HG03135 (cell line): ENCODE measurements at regions not wholly inside any gene's neighbourhood (a gene's known extent, or its start where the extent isn't known, plus 50 kb on each side); places are given as distances from the start of the nearest gene placed in this dataset.
"Not testable (repeated sequence)": the region's sequence is repeated elsewhere in the genome, so short reads cannot be mapped to it uniquely, and the experiment has no call there.

ENCODE experiments used
- ATAC-seq: cut with Tn5 transposase; IDR thresholded peaks from one replicate; pipeline ENCODE4 v1.9.1; 2021; ENCODE audit warnings: mild to moderate bottlenecking, moderate library complexity; ENCODE audit not compliant: unreplicated experiment

DNA sequence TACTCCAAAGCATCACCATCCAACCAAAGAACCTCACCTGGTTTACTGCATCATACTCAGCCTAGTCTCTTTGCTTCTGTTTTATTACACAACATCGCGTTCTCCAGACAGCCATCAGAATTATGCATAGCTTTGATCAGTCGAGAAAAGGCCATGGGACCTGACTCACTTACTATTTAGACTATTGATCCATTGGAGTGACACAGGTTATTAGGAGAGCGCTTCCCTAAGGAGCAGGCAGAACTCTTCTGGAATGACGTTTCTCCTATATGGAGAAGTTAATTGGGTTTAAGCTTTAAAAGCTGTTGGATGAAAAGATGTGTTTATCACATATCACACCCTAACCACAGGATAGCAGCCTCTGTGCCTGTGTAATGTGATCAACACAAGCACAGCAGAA is 649.1 kb upstream of the SLC10A2 start:
- ATAC-seq, result no peak

DNA sequence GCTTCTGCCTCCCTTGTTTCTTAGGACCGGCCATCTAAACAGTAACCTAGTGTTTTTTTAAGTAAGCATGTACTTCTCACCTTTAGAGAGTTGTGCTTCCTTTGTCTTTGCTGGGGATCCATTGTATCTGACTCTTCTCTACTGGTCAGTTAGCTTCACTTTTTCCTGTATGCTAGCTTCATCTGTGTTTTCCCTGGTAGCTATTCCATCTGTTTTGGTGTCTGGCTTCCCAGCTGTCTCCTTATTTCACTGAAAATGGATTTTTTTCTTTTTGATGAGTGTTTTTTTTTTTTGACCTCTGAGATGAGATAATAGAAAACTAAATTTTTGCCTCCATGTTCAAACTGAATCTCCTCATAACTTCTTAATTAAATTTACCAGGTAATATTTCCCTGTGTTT is 637.0 kb upstream of the SLC10A2 start:
- ATAC-seq, result no peak

DNA sequence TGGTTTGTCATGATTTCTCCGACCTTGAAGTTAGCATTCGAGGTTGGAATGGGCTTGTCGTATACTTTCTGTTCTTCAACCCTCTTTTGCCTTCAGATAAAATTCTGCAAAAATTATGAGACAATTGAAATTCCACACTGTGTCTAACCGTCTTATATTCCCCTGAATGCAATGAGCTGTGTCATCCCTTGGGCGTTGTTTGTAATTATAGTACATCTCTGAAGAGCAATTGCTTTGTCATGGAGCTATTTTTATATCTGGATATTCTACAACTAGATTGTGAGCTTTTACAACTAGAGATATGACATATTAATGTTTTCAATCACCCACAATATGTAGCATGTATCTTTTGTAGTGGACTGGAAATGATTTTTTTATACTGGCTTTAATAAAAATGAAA is 631.8 kb upstream of the SLC10A2 start:
- ATAC-seq, result no peak

DNA sequence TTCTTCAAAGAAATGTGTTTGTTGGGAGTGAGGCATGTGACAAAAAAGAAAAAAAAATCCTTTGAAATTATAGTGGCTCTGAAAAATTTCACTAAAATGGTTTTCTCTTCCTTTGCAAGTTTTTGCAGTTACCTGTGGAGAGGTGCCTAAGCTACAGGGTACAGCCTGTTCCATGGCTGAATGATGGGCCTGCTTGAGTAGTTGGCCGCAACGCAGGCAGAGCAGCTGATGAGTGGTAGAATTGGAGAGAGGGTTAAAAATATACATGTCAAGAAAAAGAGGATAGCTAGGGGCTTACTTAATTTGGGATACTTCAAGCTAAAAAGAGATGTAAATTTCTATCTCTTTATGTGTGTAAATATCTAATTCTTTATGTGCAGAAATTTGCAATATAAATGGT is 629.1 kb upstream of the SLC10A2 start:
- ATAC-seq, result no peak

DNA sequence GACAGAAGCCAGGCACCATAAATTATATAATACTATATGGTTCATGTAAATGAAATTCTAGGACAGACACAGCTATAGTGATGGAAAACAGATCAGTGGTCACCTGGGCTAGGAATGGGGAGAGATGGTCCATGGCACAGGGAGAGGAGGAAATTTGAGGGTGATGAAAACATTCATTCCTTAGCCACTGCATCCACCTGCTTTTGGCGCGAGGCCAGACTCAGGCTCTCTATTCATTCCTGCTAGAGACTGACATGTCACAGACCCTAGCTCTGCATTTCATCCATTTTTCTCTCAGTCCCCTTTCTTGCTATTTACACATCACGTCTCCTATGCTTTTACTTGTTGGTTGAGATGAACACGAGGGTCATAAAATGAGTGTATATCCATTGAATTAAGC is 628.3 kb upstream of the SLC10A2 start:
- ATAC-seq, result no peak

DNA sequence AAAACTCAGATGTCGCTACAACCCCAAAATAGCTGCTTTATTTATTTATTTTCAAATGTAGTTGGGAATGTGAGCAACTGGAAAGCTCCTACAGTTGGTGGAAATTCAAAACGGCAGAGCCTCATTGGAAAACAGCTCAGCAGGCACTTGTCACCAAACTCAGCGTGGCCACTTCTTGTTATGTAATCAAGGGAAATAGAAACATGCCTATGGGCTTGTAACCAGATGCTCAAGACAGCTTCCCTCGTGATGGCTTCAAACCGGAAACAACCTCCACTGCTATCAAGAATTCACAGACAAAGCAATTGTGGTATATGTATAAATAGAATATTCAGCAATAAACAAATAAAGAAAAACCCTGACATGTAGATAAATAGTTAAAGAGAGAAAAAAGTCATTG is 627.8 kb upstream of the SLC10A2 start:
- ATAC-seq, result no peak

DNA sequence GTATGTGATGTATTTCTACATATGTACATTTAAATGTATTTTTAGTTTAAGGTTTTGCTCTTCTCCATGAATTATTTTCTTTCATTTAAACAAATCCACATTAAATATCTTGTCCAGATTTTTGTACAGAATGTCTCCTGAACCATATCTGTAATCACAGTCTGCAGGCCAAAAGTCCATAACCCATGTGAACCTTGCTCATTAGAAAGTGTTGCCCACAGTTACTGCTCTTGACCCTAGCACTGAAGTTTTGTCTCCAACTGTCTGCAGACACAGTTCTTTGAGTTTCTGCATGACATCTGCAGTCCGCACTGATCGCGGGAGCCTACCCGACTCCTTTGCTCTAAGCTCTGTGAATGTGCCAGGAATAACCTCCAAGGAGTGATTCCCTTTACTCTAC is 626.2 kb upstream of the SLC10A2 start:
- no peak for ATAC-seq

DNA sequence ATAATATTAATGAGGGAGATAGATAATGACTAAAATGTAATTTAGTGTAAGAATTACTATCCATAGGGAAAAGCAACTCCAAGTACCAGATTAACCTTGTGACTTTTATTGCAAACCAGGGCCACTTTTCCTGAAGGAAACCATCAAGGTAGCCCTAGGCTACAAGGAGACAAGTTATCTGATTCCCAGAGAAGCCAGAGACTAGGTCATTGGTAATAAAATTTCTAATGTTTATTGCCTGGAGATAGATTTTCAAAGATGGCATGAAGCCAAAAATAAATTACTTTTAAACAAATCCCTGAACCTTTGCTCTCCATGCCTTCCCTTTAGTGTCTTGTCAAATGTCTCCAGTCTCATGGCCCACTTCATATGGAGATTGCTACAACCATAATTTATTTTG is 610.1 kb upstream of the SLC10A2 start:
- ATAC-seq, result no peak

DNA sequence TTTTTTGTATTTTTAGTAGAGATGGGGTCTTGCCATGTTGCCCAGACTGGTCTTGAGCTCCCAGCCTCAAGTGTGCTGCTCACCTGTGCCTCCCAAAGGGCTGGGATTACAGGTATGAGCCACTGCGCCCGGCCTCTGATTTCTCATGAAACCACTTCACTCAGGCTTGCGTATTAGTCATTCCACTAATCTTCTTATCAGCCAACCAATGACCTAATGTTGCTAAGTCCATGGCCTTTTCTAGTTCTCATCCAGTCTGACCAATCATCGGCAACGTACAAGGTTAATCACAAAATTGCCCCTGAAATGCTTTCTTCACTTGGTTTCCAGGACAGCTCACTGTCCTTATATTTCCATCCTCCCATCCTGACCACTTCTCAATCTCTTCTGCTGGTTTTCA is 605.3 kb upstream of the SLC10A2 start:
- ATAC-seq, result no peak

DNA sequence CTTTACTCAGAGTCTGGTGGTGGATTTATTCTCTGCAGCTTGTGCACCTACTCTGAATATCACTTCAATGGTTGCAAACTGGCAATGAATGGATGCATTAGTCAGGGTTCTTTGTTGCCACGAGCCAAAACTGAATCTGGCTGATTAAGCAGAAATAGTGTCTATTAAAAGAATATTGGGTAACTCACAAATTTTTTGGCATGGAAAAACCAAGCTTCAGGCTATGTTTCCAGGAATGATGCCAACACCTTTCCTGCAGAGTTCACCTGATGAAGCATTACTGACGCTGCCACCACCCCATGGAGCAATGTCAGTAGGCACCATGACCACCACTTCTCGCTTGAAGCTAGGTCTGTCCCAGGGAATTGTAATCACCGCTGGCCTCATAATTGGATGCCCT is 597.8 kb upstream of the SLC10A2 start:
- ATAC-seq, result no peak

DNA sequence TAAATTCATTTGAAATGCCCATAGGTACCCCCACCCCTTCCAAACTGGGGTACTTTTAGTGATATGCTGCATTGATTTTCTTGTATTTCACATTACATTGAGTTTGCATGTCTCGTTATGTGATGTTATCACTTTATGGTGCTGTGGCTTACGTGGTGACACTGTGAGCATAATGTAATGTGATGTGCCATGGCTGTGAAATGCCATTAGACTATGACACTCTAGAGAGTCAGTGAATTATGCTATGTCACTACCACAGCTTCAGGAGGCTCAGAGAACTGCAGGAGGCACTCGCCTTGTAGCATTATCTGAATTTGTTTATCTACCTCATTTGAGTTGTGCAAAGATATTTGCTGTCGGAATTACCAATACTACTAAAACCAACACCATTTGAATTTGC is 590.1 kb upstream of the SLC10A2 start:
- ATAC-seq, result no peak

DNA sequence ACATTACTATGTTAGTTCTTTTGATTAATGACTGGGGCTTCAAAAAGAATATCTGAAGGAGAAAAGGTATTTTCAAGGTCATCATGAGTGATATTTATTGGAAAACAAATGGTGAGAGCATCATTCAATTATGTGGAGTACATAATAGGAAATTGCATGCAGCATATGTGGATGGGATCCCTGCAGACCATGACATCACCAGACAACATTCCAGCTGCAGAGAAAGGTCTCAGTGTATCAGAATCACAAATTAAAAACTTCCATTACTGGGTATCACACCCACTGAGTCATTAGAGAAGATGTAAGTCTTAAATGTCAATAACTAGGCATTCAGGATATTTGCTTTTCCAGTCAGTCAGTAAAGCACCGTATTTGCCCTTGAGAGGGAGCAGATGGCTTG is 574.4 kb upstream of the SLC10A2 start:
- no peak for ATAC-seq

DNA sequence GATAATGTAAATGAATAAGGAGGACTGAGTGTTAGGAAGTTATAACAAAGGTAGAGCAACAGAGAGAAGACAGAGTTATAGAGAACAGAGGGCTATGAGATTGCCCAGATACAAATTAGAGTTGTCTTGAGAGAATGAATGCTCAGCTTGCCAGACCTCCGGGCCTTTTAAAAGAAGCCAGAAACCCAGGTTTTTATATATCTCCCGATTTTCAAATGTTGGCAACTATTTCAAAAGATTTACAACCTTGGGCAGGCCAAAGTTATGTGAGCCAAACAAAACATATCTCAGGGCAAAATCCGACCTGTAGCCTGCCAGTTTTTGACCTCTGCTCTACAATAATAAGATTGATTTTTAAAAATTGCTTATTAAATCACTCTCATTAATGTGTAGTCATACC is 573.1 kb upstream of the SLC10A2 start:
- no peak for ATAC-seq

DNA sequence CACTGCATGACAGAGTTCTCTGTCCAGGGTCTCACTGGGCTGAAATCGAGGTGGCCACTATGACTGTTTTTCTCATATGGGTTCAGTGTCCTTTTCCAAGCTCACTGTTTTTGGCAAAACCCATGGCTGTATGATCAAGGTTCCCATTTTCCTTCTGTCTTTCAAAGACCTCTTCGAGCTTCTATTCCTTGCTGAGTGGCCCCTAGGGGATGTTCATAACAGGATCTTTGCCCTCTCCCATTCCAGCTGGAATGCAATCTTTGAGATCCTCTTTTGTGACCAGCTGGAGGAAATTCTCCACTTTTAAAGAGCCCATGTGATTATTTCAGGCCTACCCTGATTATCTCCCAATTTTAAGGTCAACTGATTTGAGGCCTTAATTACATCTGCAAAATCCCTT is 572.5 kb upstream of the SLC10A2 start:
- no peak for ATAC-seq

DNA sequence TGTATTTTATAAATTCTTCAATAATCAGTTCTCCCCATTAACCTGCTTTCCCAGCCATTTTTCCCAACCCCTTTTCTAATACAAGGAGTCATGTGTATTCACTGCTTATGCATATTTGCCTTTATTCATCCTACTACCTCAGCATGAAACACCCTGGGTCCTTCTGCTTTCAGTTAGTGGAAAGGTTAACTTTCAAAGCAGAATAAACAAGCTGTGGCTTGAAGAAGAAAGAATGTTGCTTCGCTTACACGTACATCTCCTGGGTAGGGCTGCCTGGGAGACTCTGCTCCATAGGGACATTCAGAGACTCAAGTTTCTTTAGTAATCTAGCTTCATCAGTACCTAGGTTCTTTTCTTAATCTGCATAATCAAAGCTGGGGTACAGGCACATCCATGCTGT is 567.8 kb upstream of the SLC10A2 start:
- no peak for ATAC-seq

DNA sequence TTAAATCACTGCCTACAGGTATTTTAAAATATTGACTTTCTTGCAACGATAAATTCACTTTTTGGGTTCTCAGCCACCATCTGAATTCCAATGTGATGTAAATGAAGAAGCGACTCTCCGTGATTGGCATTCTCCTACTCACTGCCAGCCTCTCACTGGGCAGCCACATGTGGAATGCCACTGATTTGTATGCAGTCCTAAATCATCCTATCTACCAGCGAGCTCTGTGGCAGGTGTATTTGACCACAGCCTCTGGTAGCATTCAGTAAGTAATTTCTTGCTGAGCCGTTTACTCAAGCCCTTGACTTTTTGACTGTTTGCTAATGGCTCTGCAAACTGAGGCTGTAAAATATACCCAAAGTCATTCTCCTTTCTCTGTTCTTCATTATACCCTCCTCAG is 559.0 kb upstream of the SLC10A2 start:
- no peak for ATAC-seq

DNA sequence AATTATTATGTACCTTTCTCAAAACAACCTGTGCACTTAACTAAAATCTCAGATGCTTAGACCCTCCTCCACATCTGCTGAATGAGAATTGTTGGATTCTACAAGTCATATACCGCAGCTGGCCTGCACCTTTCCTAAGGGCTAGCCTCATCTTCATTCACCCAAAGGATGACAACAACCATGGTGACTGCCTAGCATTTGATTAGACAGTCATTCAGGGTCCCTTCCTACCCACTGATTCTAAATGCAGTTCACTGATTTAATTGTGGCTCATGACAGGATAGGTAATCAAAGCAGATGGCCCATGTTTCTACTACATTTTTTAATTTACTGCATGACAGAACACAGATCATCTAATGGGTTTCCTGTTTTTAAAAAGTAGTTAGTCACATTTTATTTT is 551.9 kb upstream of the SLC10A2 start:
- ATAC-seq, result no peak

DNA sequence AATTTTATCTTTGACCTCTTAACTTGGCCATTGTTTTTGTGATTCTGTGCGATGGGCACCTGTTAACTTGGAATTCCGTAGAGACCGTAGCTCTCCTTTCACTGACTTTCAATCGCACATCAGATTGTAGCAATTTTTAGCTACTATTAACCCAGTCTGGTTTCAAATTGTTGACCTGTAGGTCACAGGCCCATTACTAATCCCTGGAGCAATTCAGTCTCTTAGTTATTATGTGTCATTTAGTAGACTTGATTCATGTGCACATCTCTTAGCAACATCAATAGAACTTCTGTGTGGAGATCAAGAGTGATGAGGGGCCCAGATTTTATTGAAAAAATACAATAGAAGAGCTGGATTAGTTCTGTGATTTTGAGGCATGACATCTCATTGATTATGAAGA is 549.6 kb upstream of the SLC10A2 start:
- ATAC-seq, result no peak

DNA sequence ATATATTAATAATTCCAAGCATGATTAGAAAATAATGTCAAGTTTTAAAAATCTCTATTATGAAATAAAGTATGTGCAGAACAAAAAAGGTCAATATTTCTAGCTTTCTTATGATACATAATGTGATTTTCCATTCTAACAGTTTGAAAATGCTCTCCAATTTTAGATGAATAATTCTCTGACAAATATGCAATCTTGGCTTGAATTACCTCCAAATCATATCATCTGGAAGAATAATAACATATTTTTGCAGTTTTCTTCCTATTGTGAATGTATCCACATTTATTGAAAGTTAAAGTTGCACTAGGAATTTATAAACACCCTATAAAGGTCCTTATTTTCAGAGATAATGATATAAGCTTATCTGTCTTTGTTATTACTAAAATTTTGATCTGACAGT is 548.5 kb upstream of the SLC10A2 start:
- ATAC-seq, result no peak

DNA sequence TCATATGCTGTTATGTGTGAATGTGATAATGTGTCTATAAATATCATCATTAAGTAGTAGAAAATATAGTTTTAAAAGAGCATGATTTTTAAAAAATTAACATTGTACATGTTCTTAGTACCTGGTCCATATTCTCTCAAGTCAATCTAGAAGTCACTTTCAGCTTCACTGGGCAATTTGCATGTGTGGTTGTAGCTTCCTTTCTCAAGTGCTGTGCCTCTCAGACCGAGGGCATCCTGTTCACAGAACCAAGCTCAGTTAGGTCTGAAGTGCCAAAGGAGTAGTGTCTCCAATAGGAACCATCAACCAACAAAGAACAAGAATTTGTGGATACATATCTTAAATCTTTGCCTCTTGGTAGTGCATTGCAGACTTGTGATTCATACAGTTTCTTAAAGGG is 541.8 kb upstream of the SLC10A2 start:
- peak; percentile 94 for ATAC-seq

DNA sequence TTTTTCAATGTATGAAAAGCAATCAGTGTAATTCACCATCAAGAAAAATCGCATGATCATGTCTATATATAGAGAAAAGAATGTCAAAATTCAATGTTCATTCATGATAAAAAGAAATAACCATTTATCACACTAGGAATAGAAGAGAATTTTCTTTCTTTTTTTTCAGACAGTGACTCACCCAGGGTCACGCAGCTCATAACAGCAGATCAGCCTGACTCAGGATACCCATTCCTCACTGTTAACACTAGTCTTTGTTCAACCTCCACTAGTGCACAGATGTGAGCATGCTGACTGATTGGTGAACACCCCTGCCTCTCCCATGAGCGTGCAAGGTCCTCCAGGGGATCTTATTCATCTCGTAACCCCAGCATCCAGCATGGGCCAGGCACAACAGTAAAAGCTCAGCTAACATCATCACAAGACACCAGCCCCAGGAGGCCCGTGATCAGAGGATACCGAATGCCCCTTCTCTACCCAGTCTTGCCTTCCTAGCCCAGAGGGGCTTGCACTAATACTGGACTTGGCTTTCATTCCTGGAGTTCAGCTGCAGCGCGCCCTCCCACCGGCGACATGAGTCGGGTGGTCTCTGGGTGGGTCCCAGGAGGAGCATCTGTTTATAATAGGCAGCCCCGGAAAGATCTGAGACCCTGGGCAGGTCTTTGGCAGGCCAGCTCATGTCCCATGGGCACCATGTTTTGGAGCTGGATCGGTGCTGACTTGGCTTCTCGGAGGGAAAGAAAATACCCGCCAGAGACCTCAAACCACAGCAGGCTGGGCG is 539.5 kb upstream of the SLC10A2 start:
- no peak for ATAC-seq

DNA sequence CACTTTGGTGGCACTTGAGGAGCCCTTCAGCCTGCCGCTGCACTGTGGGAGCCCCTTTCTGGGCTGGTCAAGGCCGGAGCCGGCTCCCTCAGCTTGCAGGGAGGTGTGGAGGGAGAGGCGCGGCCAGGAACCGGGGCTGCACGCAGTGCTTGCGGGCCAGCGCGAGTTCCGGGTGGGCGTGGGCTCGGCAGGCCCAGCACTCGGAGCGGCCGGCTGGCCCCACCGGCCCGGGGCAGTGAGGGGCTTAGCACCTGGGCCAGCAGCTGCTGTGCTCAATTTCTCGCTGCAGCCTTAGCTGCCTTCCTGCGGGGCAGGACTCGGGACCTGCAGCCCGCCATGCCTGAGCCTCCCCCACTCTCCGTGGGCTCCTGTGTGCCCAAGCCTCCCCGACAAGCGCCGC is 533.7 kb upstream of the SLC10A2 start:
- not testable (repeated sequence) for ATAC-seq

DNA sequence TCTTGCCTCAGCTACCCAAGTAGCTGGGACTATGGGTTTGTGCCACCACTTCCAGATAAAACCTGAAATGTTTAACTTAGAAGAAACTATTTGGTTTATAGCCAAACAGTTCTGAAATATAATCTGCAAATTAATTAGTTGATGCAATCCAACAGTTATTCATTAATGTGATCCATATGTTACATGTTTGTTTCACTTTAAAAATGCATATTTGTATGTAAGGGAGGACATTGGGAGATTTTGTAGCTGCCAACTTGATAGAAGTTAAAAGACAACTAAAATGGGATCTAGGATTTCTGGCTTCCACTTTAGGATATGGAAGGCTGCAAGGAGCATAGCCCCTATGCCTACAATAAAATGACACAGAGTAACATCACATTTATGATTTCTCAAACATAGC is 532.5 kb upstream of the SLC10A2 start:
- ATAC-seq, result no peak
